ENCODE measurements at regions not wholly inside any gene's neighbourhood (a gene's known extent, or its start where the extent isn't known, plus 50 kb on each side); places are given as distances from the start of the nearest gene placed in this dataset.

DNA sequence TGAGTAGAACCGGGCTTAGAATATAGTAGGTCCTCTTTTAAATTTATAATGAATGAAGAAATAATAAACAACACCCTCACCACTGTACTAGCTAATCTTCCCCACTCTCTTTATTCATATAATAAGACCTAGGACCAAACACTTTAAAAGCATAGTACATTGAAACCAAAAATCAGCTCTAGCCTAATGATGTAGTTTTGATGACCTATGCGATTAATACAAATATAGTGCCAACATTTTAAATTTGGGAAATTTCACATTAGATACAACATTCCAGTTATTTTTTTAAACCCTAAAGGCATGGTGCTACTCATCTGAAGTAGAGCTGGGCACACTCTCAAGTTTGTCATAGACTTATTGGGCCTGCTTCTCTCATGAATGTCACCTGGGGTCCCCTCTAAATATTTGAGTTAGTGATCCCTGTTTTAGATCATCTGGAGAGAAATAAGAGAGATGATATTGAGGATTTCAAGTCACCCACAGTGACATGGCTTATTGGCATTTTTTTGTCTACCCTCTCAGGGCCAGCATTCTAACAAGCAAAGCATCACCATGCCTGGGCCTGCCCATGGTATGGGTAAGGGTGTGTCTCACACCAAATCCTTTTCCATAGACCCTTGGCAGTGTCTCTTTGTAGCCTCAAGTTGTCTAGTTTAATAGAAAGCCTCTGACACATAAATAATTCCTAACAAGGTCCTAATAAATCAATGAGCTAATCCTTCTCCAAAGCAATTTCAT lies 319.8 kb downstream of the HIVEP2 start:
- Histone ChIP-seq H3K27ac (ENCODE audit: poor library complexity, severe bottlenecking) (no peak overlapping the region), H3K27me3 (ENCODE audit: insufficient read depth, poor library complexity, severe bottlenecking) (no peaks in the 10 kb centered on the region), H3K4me3 (ENCODE audit: severe bottlenecking) (no peak overlapping the region), H3K4me1 (ENCODE audit: insufficient read depth, poor library complexity, severe bottlenecking) (peaks cover 4% of the 10 kb centered on the region), H3K9me3 (ENCODE audit: severe bottlenecking) (no peaks in the 10 kb centered on the region), H3K36me3 (ENCODE audit: low read depth) (no peaks in the 10 kb centered on the region)
- DNase-seq (ENCODE audit: low spot score), result no peak
- TF ChIP-seq, protein P1, sequence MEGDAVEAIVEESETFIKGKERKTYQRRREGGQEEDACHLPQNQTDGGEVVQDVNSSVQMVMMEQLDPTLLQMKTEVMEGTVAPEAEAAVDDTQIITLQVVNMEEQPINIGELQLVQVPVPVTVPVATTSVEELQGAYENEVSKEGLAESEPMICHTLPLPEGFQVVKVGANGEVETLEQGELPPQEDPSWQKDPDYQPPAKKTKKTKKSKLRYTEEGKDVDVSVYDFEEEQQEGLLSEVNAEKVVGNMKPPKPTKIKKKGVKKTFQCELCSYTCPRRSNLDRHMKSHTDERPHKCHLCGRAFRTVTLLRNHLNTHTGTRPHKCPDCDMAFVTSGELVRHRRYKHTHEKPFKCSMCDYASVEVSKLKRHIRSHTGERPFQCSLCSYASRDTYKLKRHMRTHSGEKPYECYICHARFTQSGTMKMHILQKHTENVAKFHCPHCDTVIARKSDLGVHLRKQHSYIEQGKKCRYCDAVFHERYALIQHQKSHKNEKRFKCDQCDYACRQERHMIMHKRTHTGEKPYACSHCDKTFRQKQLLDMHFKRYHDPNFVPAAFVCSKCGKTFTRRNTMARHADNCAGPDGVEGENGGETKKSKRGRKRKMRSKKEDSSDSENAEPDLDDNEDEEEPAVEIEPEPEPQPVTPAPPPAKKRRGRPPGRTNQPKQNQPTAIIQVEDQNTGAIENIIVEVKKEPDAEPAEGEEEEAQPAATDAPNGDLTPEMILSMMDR (IDR thresholded peaks at IDR 0.05; ENCODE audit: poor library complexity, severe bottlenecking), result no peak
- ATAC-seq (ENCODE audit: low read depth), result peak; percentile 58; the same call in 2 of the 3 replicates

- Histone ChIP-seq H3K27ac (ENCODE audit: poor library complexity, severe bottlenecking) (no peak overlapping the region), H3K9me3 (ENCODE audit: severe bottlenecking) (no peaks in the 10 kb centered on the region), H3K4me1 (ENCODE audit: insufficient read depth, poor library complexity, severe bottlenecking) (peaks cover 4% of the 10 kb centered on the region), H3K27me3 (ENCODE audit: insufficient read depth, poor library complexity, severe bottlenecking) (no peaks in the 10 kb centered on the region), H3K36me3 (ENCODE audit: low read depth) (no peaks in the 10 kb centered on the region), H3K4me3 (ENCODE audit: severe bottlenecking) (no peak overlapping the region)
- no peak for ATAC-seq (ENCODE audit: low read depth)
- DNase-seq (ENCODE audit: low spot score), result no peak
- TF ChIP-seq, protein P1 (IDR thresholded peaks at IDR 0.05; ENCODE audit: poor library complexity, severe bottlenecking), result no peak
Observed at GRCh38 chr6:142627474-142627873, 317.5 kb downstream of the HIVEP2 start.

DNA sequence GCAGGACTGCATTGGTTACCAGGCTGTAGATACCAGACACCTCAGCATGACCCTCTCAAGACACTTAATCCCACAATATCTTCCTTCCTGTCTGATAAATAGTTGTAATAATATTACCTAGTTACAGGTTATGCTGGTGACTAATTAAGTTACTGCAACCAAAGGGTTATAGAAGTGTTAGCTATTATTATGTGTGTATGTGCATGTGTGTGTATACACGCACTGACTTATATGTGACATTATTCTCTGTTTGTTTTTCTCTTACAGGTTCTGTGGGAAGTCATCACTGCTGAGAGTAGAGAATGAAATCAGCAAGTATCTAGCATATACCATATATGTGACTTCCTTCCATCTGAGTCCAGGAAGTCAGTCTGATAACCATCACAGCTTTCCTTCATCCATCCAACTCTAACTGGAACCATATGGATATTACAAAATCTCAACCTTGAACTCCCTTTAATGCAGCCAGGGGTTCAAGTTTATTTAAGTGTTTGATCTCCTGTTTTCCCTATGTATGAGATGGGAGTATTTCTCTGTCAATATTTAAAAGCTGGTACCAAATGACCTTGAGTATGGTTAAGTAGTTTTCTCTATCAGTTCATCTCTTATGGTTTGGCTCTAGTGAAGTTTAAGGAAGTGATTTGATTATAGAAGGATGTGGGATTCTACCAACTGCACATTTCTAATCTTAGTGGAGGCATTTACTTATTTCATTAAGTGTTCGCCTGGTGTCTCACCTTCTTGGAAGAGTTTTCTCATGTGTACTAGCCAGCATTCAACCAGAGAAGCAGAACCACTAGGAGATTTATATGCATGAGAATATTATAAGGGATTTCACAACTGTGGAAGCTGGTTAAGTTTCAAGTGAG lies 313.2 kb downstream of the HIVEP2 start:
- no peak overlapping the region for H3K4me3 ChIP-seq (ENCODE audit: severe bottlenecking)
- DNase-seq (ENCODE audit: low spot score), result no peak
- TF ChIP-seq, protein P1 (IDR thresholded peaks at IDR 0.05; ENCODE audit: poor library complexity, severe bottlenecking), result no peak
- no peaks in the 10 kb centered on the region for H3K36me3 ChIP-seq (ENCODE audit: low read depth)
- ATAC-seq (ENCODE audit: low read depth), result no peak
- H3K27me3 ChIP-seq (ENCODE audit: insufficient read depth, poor library complexity, severe bottlenecking), result no peaks in the 10 kb centered on the region
- no peaks in the 10 kb centered on the region for H3K9me3 ChIP-seq (ENCODE audit: severe bottlenecking)
- H3K27ac ChIP-seq (ENCODE audit: poor library complexity, severe bottlenecking), result no peak overlapping the region
- no peaks in the 10 kb centered on the region for H3K4me1 ChIP-seq (ENCODE audit: insufficient read depth, poor library complexity, severe bottlenecking)

DNA sequence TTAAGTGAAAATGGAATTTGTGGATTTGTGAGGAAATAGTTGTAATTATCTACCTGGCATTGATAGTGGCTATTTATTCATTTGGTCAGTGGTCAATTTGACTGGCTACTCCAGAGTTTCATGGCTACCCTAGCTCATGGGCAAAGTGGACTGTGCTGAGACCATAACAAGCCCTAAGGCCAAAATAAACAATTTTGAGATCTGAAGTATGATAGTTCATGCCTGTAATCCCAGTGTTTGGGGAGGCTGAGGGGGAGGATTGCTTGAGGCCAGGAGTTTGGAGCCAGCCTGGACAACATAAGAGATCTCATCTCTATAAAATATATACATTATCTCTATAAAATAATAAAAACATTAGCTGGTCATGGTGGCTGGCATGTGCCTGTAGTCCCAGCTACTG lies 311.7 kb downstream of the HIVEP2 start:
- H3K4me1 ChIP-seq (ENCODE audit: insufficient read depth, poor library complexity, severe bottlenecking), result no peaks in the 10 kb centered on the region
- TF ChIP-seq, protein P1 (IDR thresholded peaks at IDR 0.05; ENCODE audit: poor library complexity, severe bottlenecking), result no peak
- ATAC-seq (ENCODE audit: low read depth) (no peak), DNase-seq (ENCODE audit: low spot score) (no peak)
- no peak overlapping the region for H3K27ac ChIP-seq (ENCODE audit: poor library complexity, severe bottlenecking)
- no peaks in the 10 kb centered on the region for H3K36me3 ChIP-seq (ENCODE audit: low read depth)
- no peaks in the 10 kb centered on the region for H3K9me3 ChIP-seq (ENCODE audit: severe bottlenecking)
- H3K27me3 ChIP-seq (ENCODE audit: insufficient read depth, poor library complexity, severe bottlenecking), result no peaks in the 10 kb centered on the region
- H3K4me3 ChIP-seq (ENCODE audit: severe bottlenecking), result no peak overlapping the region
